Activated CD4-positive, CD25-positive, alpha-beta regulatory T cell treated with anti-CD3 and anti-CD28 coated beads, Interleukin-2, amount 50 U/mL, for 16 hours (primary cell): ENCODE measurements at regions not wholly inside any gene's neighbourhood (a gene's known extent, or its start where the extent isn't known, plus 50 kb on each side); places are given as distances from the start of the nearest gene placed in this dataset.
"Not testable (repeated sequence)": the region's sequence is repeated elsewhere in the genome, so short reads cannot be mapped to it uniquely, and the experiment has no call there.

Experiments used
- DNase-seq: peaks from one replicate; pipeline ENCODE4 v3.0.0-alpha.2; 2020; ENCODE audit warnings: low read depth, low spot score

DNA sequence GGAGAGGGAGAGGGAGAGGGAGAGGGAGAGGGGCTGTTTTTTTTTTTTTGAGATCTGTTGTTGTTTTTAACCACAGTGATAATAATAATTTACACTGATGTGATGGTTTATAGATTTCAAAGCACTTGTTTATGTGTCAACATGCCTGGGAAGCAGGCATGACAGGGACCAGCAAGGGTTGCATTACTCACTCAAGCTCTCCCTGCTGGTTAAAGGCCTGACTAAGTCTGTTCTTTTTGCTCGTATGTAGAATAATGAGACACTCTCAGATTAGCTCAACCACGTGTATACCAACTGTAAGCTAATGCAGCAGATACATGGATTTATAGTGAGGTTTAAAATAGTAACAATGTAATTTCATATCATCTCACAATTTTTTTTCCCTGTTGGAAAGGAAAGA is 134.6 kb upstream of the BOD1L1 start:
- DNase-seq: no peak

DNA sequence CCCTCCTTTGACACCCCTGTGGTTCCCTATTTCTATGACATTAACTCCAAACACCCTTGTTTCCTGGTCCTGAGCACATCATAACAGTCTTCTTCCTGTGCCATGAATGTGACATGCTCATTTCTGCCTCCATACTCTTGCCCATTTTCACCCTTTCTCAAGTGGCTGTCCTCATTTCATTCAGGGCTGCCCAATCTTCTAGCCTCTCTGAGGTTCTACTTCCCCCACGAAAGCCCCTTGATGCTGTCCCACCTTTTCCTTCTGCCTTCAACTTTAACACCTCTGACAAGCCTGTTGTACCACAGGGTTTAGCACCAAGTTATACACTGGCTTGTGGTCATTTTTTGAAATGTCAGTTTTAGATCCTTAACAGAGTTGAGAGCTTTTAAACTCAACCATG is 136.2 kb upstream of the BOD1L1 start:
- no peak for DNase-seq

DNA sequence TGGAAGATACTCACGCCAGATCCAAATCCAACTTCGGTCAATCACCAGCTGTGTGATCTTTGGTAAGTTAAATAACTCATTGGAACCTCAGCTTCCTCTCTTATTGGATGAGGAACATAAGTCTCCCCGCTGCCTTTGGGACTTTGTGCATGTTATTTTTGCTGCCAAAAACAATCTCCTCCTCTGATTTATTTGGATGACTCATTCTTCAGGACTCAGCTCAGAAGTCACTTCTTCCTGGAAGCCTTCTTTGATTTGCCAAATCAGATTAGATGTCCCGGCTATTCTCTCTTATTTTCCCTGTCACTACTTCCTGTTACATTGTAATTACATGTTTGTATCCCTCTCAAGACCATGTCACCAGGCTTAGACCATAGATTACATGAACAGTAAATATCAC is 138.0 kb upstream of the BOD1L1 start:
- DNase-seq: no peak

DNA sequence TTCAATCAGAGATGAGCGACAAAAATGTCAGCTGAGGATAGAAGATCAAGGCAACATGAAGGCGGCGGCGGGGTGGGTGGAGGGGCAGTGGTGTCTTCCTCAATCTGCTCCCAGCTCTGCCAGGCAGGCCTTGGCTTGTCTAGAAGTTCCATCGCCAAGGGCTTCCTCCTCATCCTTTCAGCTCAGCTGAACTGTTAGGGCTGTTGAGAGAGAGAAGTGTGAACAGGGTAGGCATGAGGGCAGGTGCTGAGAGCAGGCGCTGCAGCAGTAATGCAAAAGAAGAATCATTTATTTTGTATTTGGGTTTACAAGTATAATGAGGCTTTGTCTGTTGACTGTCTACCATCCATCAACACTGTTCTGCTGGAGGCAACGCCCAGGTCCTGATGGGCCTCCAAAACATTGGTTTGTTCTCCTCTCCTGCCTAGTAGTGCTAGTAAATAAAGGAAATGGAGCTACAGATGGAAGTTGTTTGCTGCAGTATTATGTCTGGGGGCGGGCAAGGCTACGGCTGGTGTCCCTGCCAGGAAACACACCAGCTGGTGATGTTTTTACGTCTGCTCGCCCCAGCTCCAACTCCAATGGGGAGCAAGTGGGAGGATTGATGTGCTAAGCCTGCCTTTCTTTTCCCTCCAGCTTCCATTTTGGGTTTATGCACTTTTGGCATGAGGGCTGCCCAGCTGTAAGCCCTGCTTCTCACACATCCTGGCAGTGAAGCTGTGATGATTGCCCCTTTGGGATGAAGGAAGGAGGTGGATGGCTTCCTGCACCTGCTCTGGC is 139.4 kb upstream of the BOD1L1 start:
- DNase-seq: no peak

DNA sequence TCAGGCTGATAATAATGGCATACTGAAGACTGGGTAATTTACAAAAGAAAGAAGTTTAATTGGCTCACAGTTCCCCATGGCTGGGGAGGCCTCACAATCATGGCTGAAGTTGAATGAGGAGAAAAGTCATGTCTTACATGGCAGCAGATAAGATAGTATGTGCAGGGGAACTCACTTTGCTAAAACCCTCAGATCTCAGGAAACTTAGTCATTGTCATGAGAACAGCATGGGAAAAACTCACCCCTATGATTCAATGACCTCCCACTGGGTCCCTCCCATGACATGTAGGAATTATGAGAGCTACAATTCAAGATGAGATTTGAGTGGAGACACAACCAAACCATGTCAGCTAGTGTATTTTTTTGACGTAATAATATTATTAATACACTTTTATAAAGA is 149.8 kb upstream of the BOD1L1 start:
- DNase-seq: no peak

DNA sequence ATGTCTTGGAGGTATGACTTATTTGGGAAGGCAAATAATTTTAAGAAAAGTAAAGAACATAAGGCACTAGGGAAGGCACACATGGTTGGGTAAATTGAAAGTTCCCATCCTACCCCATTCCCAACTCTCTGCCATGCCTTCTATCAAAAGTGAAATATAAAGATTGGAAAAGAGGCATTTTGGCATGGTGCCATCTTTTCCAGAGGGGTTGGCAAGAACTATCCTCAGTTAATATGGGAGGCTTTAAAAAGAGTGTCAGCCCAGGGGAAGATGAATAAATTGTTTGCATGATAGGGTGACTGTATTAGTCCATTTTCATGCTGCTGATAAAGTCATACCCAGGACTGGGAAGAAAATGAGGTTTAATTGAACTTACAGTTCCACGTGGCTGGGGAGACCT is 150.8 kb upstream of the BOD1L1 start:
- no peak for DNase-seq

DNA sequence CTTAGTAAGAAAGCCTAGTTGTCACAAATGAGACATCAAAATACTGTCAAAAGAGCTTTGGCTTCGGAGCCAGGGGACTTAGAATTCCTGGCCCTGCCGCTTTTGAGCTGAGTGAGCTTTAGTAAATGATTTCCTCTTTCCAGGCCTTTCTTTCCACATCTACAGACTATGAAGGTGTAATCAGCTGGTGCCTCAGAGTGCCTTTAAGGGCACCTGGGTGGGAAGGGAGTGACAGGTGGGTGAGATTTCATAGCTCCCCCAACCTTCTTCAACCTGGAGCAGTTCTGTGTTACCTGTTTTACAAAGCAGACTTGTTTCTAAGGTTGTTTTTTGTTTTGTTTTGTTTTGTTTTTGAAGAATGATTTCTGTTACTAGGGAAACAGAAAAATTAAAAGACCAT is 154.7 kb upstream of the BOD1L1 start:
- DNase-seq: no peak

DNA sequence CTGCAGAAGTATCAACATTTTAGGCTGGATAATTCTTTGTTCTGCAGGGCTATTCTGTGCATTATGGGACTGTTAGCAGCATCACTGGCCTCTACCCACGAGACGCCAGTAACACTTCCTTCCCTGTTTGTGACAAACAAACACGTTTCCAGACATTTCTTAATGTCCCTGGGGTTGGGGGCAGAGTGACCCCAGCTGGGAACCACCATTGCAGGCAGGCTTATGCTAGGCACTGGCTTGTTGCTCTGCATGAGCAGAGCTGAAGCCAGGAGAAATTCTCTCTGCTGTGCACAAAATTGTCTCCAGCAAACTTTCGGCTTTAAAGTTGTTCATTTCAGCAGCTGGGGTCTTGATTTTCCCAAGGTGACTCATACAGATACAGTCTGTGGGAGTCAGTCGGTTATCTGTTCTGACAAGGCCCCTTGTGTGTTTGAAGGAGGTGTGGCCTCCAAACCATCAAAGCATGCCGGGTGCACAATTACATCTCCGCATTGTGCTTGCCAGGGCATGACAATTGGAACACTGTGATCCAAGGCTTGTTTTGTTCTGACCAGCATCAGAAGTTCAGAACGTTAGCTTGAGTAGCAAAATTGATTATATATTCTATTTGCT is 156.4 kb upstream of the BOD1L1 start:
- no peak for DNase-seq

DNA sequence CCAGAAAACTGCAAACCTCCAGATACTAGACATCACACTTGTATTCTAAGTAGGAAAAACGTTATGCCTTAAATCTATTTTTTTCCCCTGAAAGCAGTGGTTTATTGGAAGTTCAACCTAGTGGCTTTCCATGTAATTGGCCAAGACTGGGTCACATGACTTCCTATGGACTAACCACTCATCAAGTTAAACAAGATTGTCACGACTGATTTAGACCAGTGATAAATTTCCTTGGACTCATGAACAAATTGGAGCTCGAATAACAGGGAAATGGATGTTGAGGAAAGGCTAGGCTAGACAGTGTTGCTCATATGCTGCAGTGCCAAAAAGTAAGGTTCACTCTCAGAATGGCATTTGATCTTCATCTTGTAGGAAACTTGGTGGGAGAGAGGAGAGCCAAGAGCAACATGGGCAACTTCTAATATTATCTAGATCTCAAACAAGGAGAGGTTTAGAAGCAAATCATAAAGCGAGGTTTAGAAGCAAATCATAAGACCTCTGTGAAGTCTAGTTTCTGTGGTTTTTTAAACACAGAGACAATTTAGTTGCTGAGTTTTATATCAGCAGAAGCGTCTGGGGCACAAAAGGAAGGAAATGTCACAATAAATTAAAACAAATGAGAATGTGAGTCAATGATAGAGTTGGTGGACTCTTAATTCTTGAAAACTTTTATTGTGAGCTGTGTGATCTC is 165.6 kb upstream of the BOD1L1 start:
- DNase-seq: no peak

DNA sequence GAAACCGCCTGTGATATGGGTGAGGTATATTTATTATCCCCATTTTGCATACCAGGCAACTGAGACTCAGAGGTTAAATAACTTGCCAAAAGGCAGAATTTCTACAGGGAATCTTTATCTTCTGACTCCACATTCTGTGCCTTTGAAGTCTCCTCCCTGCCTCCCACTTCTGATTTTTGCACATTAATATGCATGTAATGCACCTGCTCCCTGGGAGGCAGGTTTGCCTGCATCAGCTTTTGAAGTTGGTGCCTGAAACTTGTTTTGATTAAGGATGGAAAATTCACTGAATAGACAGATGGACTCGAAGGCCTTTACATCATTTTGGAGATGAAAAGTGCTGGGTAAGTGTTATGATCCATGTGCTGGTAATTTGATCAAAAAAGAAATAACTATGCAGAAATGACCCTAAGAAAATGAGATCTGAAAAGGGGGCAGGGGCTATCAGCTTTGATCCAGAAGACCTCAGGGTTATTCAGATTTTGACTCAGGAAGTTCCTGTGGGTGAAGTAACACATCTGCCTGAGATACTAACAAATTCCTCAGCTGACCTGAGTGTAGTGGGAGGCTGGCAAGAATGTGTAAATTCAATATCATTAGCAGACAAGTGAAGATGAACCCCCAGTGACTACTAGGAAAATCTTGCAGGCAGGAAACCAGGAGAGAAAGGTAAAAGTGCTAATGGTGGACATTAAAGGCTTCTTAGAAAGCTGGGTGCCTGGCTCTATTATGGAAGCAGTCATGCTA is 167.5 kb upstream of the BOD1L1 start:
- DNase-seq: no peak

DNA sequence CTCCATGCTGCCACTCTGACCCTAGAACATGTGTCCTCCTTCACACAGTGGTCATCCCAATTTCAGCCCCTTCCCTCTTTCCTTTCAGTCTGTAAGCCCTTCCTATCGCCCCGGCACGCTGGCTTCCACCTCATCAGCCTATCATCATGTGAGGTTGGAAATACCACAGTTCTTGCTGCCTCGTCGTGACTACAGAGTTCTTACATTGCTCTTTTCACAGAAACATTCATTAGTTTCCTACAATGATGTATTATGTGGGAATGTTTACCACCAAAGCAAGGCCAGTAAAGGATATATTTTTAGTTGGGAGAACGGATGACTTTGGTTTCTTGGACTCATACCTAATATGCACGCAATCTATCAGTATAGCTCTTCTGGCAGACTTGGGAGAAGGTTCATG is 169.5 kb upstream of the BOD1L1 start:
- DNase-seq: no peak

DNA sequence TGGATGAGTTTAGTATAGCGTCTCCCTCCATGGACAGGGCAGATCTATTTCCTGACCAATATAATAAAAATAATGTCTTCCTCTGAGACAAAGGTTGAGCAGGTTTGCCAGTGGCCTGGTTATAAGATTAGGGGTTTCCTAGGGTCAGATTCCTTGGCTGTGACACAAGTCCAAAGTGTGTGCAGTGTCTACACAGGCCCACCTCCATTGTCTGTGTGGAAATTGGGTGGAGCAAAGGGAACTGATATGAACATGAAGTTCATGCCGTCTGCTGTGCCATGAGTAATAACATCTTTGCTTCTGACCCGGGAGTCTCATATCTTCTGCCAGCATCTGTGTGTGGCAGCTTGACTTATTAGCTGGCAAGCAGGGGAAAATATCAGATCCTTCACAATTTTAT is 187.7 kb upstream of the BOD1L1 start:
- DNase-seq: no peak

DNA sequence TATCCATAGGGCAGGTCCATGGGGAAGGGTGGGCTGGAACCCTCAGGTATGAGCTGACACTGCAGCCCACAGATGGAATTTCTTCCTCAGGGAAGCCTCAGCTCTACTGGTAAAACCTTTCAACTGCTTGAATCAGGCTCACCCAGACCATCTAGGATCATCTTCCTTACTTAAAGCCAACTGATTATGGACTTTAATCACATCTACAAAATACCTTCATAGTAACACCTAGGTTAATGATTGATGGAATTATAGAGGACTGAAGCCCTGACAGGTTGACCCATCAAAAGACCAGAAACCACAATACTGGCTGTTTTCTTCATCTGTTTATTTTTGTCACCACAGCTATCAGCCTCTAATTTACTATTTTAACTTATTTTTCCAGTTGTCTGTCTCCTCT is 188.9 kb upstream of the BOD1L1 start:
- no peak for DNase-seq

DNA sequence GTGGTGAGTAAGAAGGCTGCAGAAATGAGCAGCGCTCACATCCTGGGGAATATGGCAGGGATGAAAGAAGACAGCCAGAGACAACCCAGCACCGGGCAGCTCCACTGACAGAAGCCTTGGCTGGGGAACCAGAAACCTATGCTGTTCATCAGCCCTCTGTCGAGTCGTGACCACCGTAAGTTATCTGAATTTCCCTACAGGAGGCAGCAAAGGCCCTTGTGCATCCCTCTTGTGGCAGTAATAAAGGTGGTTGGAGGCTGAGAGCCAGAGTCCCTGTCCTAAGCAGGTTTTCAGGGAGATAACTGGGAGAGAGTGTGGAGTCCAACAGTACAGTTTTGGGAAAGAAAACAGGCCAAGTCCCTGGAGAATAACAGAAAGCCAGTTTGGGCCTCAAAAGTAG is 194.0 kb upstream of the BOD1L1 start:
- no peak for DNase-seq

DNA sequence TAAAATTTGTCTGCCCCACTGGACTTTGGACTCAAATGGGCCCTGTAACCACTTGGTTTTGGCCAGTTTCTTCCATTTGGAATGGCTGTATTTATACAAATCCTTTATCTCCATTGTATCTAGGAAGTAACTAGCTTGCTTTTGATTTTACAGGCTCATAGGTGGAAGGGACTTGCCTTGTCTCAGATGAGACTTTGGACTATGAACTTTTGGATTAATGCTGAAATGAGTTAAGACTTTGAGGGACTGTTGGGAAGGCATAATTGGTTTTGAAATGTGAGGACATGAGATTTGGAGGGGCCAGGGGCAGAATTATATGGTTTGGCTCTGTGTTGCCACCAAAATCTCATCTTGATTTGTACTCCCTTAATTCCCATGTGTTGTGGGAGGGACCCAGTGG is 198.3 kb upstream of the BOD1L1 start:
- not testable (repeated sequence) for DNase-seq

DNA sequence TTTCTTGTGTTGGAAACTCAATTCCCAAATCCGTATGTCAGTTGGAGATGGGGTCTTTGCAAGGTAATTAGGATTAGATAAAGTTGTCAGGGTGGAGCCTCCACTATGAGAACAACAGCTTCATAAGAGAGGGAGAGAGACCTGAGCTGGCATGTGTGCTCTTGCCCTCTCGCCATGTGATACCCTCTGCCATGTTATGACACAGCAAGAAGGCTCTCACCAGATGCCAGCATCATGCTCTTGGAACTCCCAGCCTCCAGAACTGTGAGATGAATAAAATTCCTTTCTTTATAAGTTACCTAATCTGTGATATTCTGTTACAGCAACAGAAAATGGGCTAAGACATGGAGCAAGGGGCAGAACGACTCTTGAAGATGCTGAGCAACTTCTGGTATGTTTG is 201.9 kb upstream of the BOD1L1 start:
- no peak for DNase-seq

DNA sequence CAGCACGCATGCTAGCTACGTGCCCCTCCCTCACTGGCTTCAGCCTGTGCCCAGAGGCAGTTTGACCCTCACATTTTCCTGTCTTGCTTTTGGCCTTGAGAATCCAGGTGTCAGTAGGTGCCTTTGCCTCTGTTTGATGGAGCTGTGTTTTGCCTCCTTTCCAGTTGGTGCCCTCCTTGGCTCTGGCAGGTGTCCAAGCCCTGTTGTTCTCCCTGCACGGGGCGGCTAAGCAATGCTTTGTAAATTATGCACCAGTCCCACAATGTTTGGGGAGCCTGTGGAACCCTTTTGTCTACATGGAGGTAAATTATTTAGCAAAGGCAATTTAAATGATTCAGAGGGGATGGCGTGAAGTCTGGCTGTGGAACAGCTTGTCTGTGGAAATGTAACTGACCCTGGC is 202.9 kb upstream of the BOD1L1 start:
- DNase-seq: no peak

DNA sequence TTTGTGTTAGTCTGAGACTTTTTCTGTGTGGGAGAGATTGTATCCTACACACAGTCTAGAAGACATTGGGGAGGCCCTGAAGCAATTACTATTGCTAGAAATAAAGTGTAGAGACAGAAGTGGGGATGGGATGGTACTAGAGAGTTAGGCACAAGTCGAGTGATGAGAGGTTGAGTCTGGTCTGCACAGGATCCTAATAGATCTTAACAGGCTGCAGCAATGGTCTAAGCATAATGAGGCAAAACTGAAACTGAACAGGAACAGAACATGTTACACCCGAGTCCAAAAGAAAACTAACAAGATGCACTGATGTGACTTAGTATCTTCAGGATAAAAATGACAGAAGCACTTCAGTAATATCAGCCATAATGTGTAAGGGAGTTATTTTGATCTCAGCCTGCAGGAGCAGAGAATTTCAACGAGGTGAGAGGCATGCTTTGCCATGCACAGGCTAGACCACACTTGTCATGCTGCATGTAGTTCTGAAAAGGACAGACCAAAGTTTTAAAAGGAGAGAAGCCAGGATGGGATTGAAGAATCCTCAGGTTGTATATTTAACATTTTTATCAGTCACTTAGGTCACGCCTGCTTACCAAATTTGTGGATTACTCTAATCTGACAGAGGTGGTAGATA is 205.8 kb upstream of the BOD1L1 start:
- no peak for DNase-seq

DNA sequence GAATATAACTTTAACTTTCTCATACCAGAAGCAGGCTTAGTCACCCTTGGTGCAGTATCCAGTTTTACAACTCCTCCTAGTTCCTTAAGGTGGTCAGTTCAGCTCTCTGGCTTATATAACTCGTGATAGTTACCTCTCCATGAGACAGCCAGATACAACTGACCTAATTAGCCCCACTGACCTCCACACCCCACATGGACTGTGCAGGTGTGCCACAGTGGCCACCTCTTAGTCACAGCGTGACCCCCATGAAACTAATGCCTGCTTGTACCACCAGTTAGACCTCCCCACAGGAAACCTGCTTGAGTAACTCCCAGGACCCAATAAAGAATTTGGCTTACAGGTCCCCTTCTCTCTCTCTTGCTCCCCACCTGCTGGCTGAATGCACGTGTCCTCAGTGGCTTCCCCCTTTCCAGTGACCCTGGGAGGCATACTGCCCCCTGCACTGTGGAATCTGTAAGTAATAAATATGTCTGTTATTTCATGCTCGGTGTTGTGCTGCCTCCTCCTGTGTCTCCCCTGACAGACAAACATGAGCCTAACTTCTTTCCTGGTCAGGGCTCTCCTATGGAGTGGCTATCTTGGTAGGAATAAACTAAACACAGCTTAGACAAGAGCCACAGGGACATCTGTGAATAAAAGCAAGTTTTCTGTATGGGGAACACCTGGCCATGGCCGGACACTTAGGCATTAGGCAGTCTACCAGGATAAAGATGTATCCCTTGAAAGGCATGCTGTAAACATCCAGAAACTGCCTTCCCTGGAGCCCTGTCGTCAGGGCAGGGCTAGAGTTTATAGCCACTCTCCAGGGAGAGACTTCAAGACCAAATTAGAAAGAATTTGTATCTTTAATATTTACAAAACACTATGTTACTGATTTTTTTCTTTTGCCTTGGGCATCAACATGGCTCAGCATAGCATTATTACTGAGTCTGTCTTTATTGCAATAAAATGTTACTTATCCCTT is 209.7 kb upstream of the BOD1L1 start:
- DNase-seq: no peak

DNA sequence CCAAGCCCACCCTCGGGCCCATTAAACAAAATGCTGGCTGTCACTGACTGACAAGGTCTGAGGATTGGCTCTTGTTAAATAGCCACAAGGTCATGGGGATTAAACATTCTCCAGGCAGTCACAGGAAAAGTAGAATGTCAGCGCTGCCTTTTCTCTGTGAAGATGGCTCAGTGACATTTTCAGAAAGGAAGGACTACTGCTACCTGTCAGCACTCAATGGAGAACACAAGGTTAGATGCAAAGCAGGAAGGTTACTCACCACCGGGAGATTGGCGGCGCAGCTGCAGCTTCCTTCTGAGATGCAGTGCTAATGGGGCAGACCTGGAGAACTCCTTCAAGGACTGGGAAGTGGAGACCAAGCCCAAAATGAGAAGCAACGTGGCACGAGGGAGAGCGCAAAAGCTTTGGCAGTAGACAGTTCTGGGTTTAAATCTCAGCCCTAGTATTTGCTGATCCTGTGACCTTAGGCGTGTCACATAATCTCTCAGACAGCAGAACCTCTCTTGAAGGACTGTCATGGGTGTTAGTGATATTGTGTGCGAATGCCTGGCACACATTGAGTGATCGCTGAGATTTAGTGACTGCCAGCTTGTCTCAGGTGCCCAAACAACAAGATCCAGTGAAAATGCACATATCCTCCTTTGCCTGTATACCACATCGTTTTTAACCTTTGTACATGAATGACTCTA is 213.1 kb upstream of the BOD1L1 start:
- no peak for DNase-seq
